GM13976 (cell line): ENCODE measurements at regions not wholly inside any gene's neighbourhood (a gene's known extent, or its start where the extent isn't known, plus 50 kb on each side); places are given as distances from the start of the nearest gene placed in this dataset.

ENCODE experiments used
- DNase-seq: peaks from one replicate; pipeline ENCODE4 v3.0.0; 2012; ENCODE audit warnings: low spot score
- in situ Hi-C: fragments of 300-500 bp; cut with MboI; formaldehyde crosslinking; loops from one replicate; pipeline ENCODE4 v1.12.0; 2022; ENCODE audit warnings: low sequenced_read_pairs, mixed read lengths, inconsistent platforms; ENCODE audit not compliant: unreplicated experiment
- TF ChIP-seq, protein P1 (sequence below): IDR thresholded peaks from 2 replicates; pipeline ENCODE4 v1.5.1; 2012; ENCODE audit warnings: borderline replicate concordance, mild to moderate bottlenecking; ENCODE audit not compliant: insufficient read depth; ENCODE audit errors: extremely low read depth, missing control alignments, control extremely low read depth

GRCh38 chr4:123980736-123981300, 584.2 kb downstream of the SPRY1 start:
- in situ Hi-C loops: no loop called here
- DNase-seq: no peak
- TF ChIP-seq, protein P1, sequence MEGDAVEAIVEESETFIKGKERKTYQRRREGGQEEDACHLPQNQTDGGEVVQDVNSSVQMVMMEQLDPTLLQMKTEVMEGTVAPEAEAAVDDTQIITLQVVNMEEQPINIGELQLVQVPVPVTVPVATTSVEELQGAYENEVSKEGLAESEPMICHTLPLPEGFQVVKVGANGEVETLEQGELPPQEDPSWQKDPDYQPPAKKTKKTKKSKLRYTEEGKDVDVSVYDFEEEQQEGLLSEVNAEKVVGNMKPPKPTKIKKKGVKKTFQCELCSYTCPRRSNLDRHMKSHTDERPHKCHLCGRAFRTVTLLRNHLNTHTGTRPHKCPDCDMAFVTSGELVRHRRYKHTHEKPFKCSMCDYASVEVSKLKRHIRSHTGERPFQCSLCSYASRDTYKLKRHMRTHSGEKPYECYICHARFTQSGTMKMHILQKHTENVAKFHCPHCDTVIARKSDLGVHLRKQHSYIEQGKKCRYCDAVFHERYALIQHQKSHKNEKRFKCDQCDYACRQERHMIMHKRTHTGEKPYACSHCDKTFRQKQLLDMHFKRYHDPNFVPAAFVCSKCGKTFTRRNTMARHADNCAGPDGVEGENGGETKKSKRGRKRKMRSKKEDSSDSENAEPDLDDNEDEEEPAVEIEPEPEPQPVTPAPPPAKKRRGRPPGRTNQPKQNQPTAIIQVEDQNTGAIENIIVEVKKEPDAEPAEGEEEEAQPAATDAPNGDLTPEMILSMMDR: no peak

- no peak for DNase-seq
- TF ChIP-seq, protein P1: no peak
- in situ Hi-C loops: no loop called here
Observed at GRCh38 chr4:123984886-123985285, 588.3 kb downstream of the SPRY1 start.

DNA sequence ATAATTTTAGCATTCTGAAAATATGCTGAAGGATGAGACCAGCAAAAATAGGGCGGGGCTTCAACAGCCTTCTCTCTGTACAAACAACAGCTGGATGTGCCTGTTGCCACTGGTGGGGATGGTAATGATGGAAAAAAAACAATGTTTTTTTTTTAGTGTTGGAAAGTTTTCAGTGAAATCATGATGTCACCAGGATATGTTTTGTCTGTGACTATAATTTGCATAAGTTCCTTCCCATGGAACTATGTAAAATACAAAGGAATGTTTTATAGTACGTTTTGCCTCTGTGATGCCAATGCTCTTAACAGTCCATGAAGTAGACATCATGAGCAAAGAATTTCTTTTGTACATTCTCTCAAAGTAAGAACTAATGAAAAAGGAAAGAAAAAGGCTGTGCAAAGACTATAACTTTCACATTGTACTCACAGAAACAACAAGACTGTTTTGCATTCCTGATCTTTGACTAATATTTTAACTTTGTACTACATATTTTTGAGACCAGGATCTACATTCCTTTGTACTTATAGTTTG, 589.7 kb downstream of the SPRY1 start:
- in situ Hi-C loops: no loop called here
- no peak for DNase-seq
- TF ChIP-seq, protein P1: no peak

DNA sequence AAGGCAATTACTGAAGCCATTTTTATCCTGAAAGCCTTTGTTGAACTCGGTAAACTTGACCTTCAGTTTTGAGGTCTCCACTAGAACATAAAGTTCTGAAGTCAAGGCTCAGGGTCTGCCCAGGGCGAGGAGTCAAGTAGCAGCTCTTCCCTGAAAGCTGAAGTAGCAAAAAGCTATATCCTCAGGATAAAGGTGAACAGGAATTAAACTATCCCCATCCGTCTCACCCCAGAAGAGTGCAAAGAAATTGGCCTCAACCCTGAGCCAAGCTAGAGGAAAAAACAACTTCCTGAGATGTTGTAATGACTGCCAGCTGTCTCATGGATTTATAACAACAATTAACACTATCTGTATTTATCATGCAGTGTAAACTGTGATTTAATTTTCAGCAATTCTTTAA, 590.8 kb downstream of the SPRY1 start:
- TF ChIP-seq, protein P1: no peak
- no peak for DNase-seq
- in situ Hi-C loops: no loop called here

GRCh38 chr4:123990310-123990870, 593.8 kb downstream of the SPRY1 start:
- in situ Hi-C loops: no loop called here
- no peak for DNase-seq

GRCh38 chr4:123994917-123995316, 598.3 kb downstream of the SPRY1 start:
- DNase-seq: no peak
- TF ChIP-seq, protein P1: no peak
- in situ Hi-C loops: no loop called here

More at GRCh38 chr4:123990310-123990870, 593.8 kb downstream of the SPRY1 start:
- TF ChIP-seq, protein P1: no peak
